Hematopoietic multipotent progenitor cell treated with erythropoietin and hydrocortisone succinate and interleukin-3 and kit ligand, for 15 days (in vitro differentiated cells): ENCODE measurements at regions not wholly inside any gene's neighbourhood (a gene's known extent, or its start where the extent isn't known, plus 50 kb on each side); places are given as distances from the start of the nearest gene placed in this dataset.
"Not testable (repeated sequence)": the region's sequence is repeated elsewhere in the genome, so short reads cannot be mapped to it uniquely, and the experiment has no call there.

Source experiments
- DNase-seq: peaks from one replicate; pipeline ENCODE4 v3.0.0-alpha.2; 2015; ENCODE audit warnings: low spot score

- DNase-seq: no peak
Observed at GRCh38 chr10:65033957-65034356, 1512.8 kb downstream of the REEP3 start.

- DNase-seq: no peak
Observed at GRCh38 chr10:65040796-65041195, 1519.6 kb downstream of the REEP3 start.

GRCh38 chr10:65041307-65041706 is 1520.1 kb downstream of the REEP3 start:
- DNase-seq: no peak

GRCh38 chr10:65042496-65042895 is 1521.3 kb downstream of the REEP3 start:
- no peak for DNase-seq

- DNase-seq: no peak
Observed at GRCh38 chr10:65046831-65047230, 1525.6 kb downstream of the REEP3 start.

- DNase-seq: not testable (repeated sequence)
Observed at GRCh38 chr10:65052111-65052510, 1530.9 kb downstream of the REEP3 start.

GRCh38 chr10:65053397-65053796 is 1532.2 kb downstream of the REEP3 start:
- DNase-seq: not testable (repeated sequence)

- DNase-seq: not testable (repeated sequence)
Observed at GRCh38 chr10:65053831-65054351, 1532.7 kb downstream of the REEP3 start.

GRCh38 chr10:65054701-65055100 is 1533.5 kb downstream of the REEP3 start:
- not testable (repeated sequence) for DNase-seq

GRCh38 chr10:65065278-65065677 is 1544.1 kb downstream of the REEP3 start:
- no peak for DNase-seq

- no peak for DNase-seq
Observed at GRCh38 chr10:65083222-65083621, 1562.0 kb downstream of the REEP3 start.

- no peak for DNase-seq
Observed at GRCh38 chr10:65090991-65091390, 1569.8 kb downstream of the REEP3 start.

- DNase-seq: no peak
Observed at GRCh38 chr10:65100146-65100545, 1578.9 kb downstream of the REEP3 start.

- DNase-seq: not testable (repeated sequence)
Observed at GRCh38 chr10:65100881-65101280, 1579.7 kb downstream of the REEP3 start.

- DNase-seq: no peak
Observed at GRCh38 chr10:65110009-65110408, 1588.8 kb downstream of the REEP3 start.

GRCh38 chr10:65111059-65111458 is 1589.9 kb downstream of the REEP3 start:
- DNase-seq: not testable (repeated sequence)

- DNase-seq: no peak
Observed at GRCh38 chr10:65112573-65112972, 1591.4 kb downstream of the REEP3 start.

- no peak for DNase-seq
Observed at GRCh38 chr10:65123120-65123519, 1601.9 kb downstream of the REEP3 start.

GRCh38 chr10:65125212-65125611 is 1604.0 kb downstream of the REEP3 start:
- DNase-seq: no peak

- no peak for DNase-seq
Observed at GRCh38 chr10:65126288-65126687, 1605.1 kb downstream of the REEP3 start.

GRCh38 chr10:65128277-65128676 is 1607.1 kb downstream of the REEP3 start:
- DNase-seq: no peak

- DNase-seq: no peak
Observed at GRCh38 chr10:65130162-65130758, 1609.1 kb downstream of the REEP3 start.

- no peak for DNase-seq
Observed at GRCh38 chr10:65133652-65134051, 1612.5 kb downstream of the REEP3 start.

- DNase-seq: no peak
Observed at GRCh38 chr10:65135508-65135907, 1614.3 kb downstream of the REEP3 start.
